Ovary (tissue), 7 donors: ENCODE measurements at regions not wholly inside any gene's neighbourhood (a gene's known extent, or its start where the extent isn't known, plus 50 kb on each side); places are given as distances from the start of the nearest gene placed in this dataset.

Experiments
- DNase-seq, 5 donors: peaks; one replicate each; pipeline ENCODE4 v3.0.0-alpha.2; 2019 to 2020
- H3K27ac ChIP-seq, 2 donors: fragments of 200-600 bp; one replicate each; pipeline versions ENCODE4 v1.5.1 to v1.8.0; 2019 to 2022
- H3K27me3 ChIP-seq: fragments of 200-600 bp; one replicate; pipeline ENCODE4 v1.8.0; 2022
- H3K36me3 ChIP-seq: fragments of 200-600 bp; sonication (generic); one replicate; pipeline ENCODE4 v1.5.1; 2019
- H3K4me1 ChIP-seq: one replicate; pipeline ENCODE4 v1.8.1; 2013; ENCODE audit warnings: mild to moderate bottlenecking, moderate library complexity; ENCODE audit not compliant: insufficient read depth
- H3K4me3 ChIP-seq: fragments of 200-600 bp; sonication (generic); one replicate; pipeline ENCODE4 v1.5.1; 2017
- H3K9me3 ChIP-seq, 2 donors: fragments of 200-600 bp in 1 of 2; sonication (generic) in 1 of 2; one replicate each; pipeline versions ENCODE4 v1.5.1 to v1.8.1; 2013 to 2019; ENCODE audit warnings: mild to moderate bottlenecking in 1 of 2, moderate library complexity in 1 of 2
- EP300 ChIP-seq: sonication (generic); formaldehyde crosslinking; IDR thresholded peaks from one replicate; pipeline ENCODE4 v1.6.1; 2017; ENCODE audit warnings: antibody characterized with exemption
- POLR2A ChIP-seq: fragments of 450-650 bp; IDR thresholded peaks from one replicate; pipeline ENCODE4 v1.6.1; 2017; ENCODE audit warnings: antibody characterized with exemption, mild to moderate bottlenecking, moderate library complexity
- WGBS, 3 donors: extraction: QIAGEN DNeasy Blood & Tissue Kit in 1 of 3; methylation state at CpG; one replicate each; pipeline versions ENCODE4 v1.1.5 to v1.1.7; 2013 to 2017; 5-methylcytosine and 5-hydroxymethylcytosine counted together
- intact Hi-C, 4 donors: fragments of 100-400 bp; cut with DNase I; formaldehyde crosslinking; loops; one replicate each; pipeline versions ENCODE4 v1.11.0 to v1.15.1; 2022 to 2023
- TF ChIP-seq, protein P1 (sequence below), 3 donors: fragments of 450-650 bp in 2 of 3; fragments of 200-600 bp in 1 of 3; IDR thresholded peaks; one replicate each; pipeline versions ENCODE4 v1.5.1 to v1.8.0; 2016 to 2022; ENCODE audit warnings: antibody characterized with exemption in 3 of 3, mild to moderate bottlenecking in 1 of 3
- donor health status: DM: no; HTN: no; CAD: no; lungs with moderate emphysema.
- donor health status: DM: no; HTN: no; CAD: no.
- donor health status: Bipolar disorder and iron deficiency.
- donor health status: DM: no; HTN: no; CAD: no.
- donor health status: DM: yes; HTN: yes; CAD: no.

DNA sequence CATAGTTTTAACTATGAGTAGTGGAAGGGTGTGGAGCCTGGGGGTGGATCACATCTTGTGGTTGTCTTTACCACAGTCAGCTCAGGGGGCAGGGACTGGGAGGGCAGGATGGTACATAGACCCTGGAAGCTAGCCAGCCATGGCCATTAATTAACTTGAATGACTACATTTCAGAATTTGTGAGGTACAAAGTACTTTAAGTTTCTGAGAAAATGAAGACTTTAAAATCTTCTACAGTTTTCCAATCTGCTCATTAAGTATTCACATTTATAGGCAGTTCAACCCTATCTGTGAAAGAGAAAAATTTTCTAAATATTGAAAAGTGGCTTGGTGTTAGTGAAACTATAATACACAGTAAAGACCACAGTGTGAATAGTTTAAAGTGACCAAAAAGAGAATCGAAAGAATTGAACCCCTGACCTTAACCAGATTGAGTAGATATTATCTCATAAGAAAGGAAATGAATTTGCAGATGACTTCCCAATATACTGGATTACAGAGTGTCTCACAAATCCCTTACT, 234.2 kb upstream of the MEF2C start:
- no peaks in the 10 kb centered on the region for H3K9me3 ChIP-seq
- no peaks in the 10 kb centered on the region for H3K27me3 ChIP-seq
- H3K4me3 ChIP-seq = no peak overlapping the region
- no peak overlapping the region for H3K27ac ChIP-seq
- 85 to 92% (median 85%) methylated on average over 1 of the region's 1 CpG for WGBS, 3 donors
- H3K4me1 ChIP-seq = no peaks in the 10 kb centered on the region
- DNase-seq = no peak
- TF ChIP-seq EP300 (no peak), POLR2A (no peak)
- TF ChIP-seq, protein P1, sequence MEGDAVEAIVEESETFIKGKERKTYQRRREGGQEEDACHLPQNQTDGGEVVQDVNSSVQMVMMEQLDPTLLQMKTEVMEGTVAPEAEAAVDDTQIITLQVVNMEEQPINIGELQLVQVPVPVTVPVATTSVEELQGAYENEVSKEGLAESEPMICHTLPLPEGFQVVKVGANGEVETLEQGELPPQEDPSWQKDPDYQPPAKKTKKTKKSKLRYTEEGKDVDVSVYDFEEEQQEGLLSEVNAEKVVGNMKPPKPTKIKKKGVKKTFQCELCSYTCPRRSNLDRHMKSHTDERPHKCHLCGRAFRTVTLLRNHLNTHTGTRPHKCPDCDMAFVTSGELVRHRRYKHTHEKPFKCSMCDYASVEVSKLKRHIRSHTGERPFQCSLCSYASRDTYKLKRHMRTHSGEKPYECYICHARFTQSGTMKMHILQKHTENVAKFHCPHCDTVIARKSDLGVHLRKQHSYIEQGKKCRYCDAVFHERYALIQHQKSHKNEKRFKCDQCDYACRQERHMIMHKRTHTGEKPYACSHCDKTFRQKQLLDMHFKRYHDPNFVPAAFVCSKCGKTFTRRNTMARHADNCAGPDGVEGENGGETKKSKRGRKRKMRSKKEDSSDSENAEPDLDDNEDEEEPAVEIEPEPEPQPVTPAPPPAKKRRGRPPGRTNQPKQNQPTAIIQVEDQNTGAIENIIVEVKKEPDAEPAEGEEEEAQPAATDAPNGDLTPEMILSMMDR (IDR thresholded peaks at IDR 0.05) = no peak
- no peaks in the 10 kb centered on the region for H3K36me3 ChIP-seq
- intact Hi-C loops = no loop called here

DNA sequence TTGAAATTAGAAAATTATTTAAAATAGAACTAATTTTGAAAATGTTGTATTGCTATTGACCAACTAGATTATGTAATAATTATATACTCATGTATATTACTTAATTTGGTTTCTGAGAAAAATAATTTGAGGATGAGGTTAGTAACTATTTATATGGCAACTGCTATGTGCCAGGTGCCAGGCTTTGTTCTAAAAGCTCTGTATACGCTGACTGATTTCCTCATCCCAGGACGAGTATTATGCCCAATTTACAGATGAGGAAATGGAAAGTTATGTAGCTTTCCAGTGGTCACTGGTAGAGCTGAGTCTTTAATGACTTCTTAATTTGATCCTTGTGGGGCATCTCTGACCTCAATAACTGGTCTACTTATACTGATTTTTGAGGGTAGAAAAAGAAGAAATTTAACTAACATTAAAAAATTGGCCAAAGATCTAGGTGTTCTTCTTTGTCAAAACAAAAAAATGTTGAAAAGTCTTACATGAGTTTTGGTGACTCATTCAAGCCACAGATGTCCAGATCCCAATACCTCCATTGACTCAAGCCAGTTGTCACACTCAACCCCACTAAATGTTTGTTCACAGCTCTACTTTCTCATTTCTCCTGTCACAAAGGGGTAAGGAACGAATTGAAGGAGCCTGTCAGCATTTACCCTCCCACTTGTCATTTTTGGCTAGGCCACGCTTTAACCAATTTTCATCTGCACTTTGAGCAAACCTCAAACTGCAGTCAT, 228.1 kb upstream of the MEF2C start:
- no peak overlapping the region for H3K27ac ChIP-seq
- WGBS, 3 donors = 85 to 92% (median 87%) methylated on average over 4 of the region's 4 CpGs
- H3K27me3 ChIP-seq = no peaks in the 10 kb centered on the region
- no peaks in the 10 kb centered on the region for H3K9me3 ChIP-seq
- no peaks in the 10 kb centered on the region for H3K4me1 ChIP-seq
- no peak for DNase-seq
- TF ChIP-seq POLR2A = no peak
- intact Hi-C loops = no loop called here
- no peak overlapping the region for H3K4me3 ChIP-seq
- H3K36me3 ChIP-seq = no peaks in the 10 kb centered on the region

DNA sequence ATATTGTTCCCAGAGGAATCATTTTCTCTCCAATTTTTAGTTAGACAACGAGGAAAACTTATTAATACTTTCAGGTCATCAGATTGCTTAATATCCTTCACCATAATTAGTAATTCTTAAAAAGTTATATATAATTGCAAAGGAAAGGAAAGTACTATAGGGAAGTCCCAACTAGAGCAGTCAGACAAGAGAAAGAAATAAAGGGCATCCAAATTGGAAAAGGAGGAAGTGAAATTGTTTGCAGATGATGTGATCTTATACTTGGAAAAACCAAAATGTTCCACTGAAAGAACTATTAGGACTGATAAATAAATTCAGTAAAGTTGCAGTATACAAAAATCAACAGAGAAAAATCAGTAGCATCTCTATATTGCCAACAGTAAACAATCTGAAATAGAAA, 223.5 kb upstream of the MEF2C start:
- intact Hi-C loops = no loop called here
- TF ChIP-seq POLR2A (no peak), EP300 (no peak)
- Histone ChIP-seq H3K36me3 (no peaks in the 10 kb centered on the region), H3K9me3 (no peaks in the 10 kb centered on the region), H3K4me3 (no peak overlapping the region), H3K27ac (no peak overlapping the region), H3K27me3 (no peaks in the 10 kb centered on the region), H3K4me1 (no peaks in the 10 kb centered on the region)
- no peak for DNase-seq
- 90 to 95% (median 92%) methylated on average over 1 of the region's 1 CpG for WGBS, 3 donors

DNA sequence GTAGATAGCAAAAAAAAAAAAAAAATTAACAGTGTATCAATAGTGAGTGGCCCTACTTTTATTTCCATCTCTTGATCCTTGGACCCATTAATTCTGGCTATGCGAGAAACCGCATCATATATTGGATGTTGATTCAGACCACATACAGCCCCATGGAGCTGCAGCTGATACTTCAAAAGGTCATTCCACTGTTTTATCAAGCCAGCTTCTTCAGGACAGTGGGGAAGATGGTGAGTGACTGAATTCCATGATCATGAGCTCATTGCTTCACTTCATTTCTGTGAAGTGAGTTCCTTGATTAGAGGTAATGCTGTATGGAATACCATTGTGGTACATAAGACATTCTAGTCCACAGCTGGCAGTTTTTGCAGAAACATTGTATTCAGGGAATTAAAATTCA, 222.9 kb upstream of the MEF2C start:
- intact Hi-C loops = no loop called here
- Histone ChIP-seq H3K36me3 (no peaks in the 10 kb centered on the region), H3K9me3 (no peaks in the 10 kb centered on the region), H3K27me3 (no peaks in the 10 kb centered on the region), H3K27ac (no peak overlapping the region), H3K4me3 (no peak overlapping the region), H3K4me1 (no peaks in the 10 kb centered on the region)
- TF ChIP-seq EP300 (no peak), POLR2A (no peak)
- TF ChIP-seq, protein P1 (IDR thresholded peaks at IDR 0.05) = no peak
- WGBS, 3 donors = 97 to 99% (median 98%) methylated on average over 2 of the region's 2 CpGs
- no peak for DNase-seq

DNA sequence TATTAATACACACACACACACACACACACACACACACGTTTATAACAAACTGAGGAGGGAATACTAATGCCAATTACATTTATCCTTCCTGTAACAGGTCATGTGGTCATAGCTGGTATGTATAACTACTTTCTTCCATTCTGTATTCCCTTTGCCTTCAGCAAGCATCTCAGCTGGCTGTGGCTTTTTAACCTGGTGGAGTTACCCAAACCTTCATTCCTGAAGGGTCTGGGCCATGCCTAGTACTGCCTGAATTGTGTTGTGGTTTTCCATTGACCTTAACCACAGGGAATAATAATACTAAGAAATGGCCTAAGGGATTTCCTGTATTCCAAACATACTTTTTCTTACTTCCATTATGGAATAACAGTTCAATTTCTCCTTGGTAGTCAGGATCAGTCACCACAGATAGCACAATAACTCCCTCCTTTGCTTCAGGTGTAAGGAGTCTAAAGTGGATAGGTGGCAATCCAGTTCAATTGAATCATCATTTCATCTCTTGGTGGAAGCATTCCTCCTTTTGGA, 222.2 kb upstream of the MEF2C start:
- 44 to 78% (median 73%) methylated on average over 1 of the region's 1 CpG for WGBS, 3 donors
- Histone ChIP-seq H3K27me3 (no peaks in the 10 kb centered on the region), H3K4me3 (no peak overlapping the region), H3K27ac (no peak overlapping the region), H3K36me3 (no peaks in the 10 kb centered on the region), H3K4me1 (no peaks in the 10 kb centered on the region), H3K9me3 (no peaks in the 10 kb centered on the region)
- TF ChIP-seq POLR2A (no peak), EP300 (no peak)
- TF ChIP-seq, protein P1 (IDR thresholded peaks at IDR 0.05) = no peak
- intact Hi-C loops = no loop called here
- DNase-seq = no peak
